NCI-H1417 (cell line): ENCODE measurements at regions not wholly inside any gene's neighbourhood (a gene's known extent, or its start where the extent isn't known, plus 50 kb on each side); places are given as distances from the start of the nearest gene placed in this dataset.
A peak's percentile ranks its signal among the peaks of the same experiment; 100 is the strongest.

Experiments
- DNase-seq, 3 experiments: peaks; one replicate each; lab custom pipeline; 2025; lab: John Stamatoyannopoulos, UW

DNA sequence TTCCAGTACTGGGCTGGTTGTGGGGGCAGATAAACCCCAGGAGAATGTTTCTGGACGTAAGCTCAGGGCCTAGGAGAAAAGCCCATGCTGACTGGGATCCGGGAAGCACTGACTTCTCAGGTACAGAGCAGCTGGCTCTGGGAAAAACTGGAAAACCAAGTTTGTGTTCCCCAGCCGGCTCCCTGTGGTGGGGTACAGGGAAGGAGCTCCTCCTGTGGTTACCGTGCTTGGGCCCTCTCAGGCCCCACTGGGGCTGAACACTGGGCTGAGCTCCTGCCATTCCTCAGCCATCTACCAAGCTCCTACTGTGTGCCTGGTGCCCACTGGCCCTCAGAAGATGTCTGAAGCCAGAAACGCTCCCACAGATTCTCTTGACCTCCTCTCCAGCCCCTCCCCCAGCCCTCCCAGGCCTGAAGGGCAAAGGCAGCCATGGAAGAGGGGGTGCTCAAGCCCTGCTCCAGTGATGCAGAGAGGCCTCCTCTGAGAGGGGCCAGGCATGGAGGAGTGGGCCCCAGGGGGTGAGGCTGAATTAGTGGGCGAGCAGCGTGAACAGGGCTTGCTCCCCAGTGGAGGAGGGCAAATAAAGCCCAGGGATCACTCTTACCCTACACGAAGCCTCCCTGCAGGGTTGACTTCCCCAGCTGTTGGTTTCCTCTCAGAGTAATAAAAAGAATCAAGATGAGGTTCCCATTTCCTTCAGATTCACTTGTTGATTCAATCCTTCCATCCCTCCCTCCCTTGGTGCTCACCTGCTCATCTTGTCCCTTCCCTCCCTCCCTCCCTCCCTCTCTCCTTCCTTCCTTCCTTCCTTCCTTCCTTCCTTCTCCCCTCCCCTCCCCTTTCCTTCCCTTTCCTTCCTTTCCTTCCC, 100.0 kb downstream of the VEGFA start:
- no peak for DNase-seq

GRCh38 chr6:43869079-43869710, 99.2 kb downstream of the VEGFA start:
- DNase-seq = no peak

DNA sequence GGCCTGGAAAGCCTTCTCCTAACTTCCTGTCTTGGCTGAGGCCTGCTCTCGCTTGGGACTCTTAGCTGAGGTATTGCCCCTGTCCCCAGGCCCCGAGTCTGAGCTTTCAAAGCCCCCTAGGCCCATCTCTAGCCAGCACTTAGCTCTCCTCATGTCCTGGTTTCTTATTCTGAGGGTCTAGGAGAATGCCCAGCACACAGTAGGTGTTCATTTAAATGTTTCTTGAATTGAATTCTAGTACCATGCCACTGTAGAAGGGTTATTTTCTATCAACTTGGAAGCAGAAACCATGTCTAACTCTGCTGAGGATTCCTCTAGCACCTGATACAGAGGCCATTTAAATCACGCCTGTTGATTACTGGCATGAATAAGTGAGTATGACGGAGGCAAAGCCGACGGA, 98.5 kb downstream of the VEGFA start:
- DNase-seq = no peak

GRCh38 chr6:43867996-43868395, 98.0 kb downstream of the VEGFA start:
- no peak for DNase-seq

DNA sequence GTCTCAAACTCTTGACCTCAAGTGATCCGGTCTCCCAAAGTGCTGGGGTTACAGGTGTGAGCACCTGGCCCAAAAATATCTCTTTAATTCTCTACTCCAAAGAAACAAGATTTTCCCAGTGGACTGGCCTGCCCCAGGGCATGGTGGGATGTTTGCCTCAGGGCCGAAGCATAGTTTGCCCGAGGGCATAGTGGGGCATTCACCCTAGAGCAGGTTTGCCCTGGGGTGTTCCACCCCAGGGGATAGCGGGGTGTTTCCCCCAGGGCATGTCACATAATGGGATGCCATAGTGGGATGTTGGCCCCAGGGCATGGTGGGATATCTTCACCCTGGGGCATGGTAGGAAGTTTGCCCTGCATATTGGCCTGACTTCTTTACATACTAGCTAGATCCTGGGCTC, 97.2 kb downstream of the VEGFA start:
- DNase-seq = no peak

GRCh38 chr6:43865932-43866645, 96.1 kb downstream of the VEGFA start:
- peak in 1 of 3 experiments; percentile 6 for DNase-seq

- DNase-seq = no peak
Measured at GRCh38 chr6:43865086-43865485, 95.1 kb downstream of the VEGFA start.

DNA sequence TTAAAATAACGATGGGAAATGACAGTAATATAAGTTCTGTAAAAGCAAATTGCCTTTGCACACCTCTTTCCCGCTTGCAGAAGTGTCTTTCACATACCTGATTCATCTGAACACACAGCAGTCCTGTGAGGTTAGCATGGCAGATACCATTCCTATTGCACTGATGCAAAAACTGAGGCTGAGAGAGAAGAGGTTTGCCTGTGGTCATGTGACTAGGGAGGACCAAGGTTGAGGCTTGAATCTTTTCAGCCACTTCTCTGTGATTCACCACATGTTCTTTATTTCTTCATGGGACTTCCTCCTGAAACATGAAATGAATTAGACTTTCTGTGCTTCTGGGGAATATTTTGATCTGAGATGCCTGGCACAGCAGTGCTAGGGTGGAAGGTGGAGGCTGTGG, 92.9 kb downstream of the VEGFA start:
- no peak for DNase-seq

GRCh38 chr6:43861212-43861894, 91.3 kb downstream of the VEGFA start:
- peak in 1 of 3 experiments; percentile 25 for DNase-seq

DNA sequence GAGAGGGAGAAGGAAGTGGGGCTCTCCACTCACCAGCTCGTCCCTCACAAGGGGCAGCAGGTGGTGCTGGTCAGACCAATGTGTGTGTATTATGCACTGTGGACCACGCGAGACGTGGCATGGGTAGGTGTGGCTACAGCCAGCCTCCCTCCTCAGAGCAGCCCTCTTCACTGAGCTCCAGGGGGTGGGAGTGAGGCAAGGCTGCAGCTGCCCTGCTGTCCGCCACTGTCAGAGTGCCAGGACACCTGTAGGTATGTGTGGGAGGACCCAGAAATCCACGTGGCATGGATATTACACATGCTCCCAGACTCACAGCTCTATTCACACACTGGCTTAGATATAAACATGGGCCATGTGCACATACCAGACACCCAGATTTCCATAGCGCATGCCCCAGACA, 90.3 kb downstream of the VEGFA start:
- DNase-seq = peak in 2 of 3 experiments; percentile 6 to 36

GRCh38 chr6:43859213-43859612, 89.2 kb downstream of the VEGFA start:
- no peak for DNase-seq

DNA sequence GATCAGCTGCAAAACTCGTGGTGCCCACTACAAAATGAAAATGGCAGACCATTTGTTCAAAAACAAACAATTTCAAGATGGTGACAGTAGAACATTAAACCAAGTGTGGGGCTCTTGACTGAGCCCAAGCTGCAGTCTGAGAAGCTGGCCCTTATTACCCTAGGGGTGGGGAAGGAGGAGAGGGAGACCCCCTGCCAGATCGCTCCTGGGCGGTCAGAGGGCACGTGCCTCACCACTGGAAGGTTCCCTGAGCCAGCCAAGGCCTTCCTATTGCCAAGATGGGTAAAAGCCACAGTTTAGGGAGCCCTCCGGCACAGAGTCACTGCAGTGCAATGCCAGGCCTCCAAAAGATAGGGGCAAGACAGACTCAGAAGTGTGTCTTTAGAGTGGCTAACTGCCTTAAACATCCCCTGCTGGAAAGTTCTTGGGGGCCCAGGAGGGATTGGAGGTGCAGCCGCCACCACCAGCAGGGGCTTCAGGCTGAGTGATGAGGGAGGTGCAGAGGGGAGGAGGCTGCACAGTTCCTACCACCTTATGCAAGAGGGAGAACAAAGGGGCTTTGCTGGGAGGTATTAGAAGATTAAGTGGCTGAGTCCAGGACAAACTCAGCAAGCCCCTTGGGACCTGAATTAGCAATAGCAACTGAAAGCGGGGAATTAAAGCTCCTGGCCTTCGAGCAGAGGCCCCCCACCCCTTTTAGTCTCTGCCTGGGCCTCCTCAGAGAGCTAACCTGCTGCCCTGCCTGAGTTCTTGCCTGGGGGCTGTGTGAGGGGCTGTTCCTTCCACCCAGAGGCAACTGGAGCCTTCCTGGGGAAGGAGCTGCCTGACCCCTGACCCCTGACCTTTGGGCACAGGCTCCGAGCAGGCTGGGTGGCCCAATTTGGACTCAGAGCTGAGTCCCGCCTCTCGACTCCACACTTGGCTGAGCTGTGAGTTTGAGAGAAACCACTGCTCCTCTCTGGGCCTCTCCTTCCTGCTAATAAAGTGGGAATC, 88.4 kb downstream of the VEGFA start:
- no peak for DNase-seq

- DNase-seq = peak in 1 of 3 experiments; percentile 24
Measured at GRCh38 chr6:43856005-43856765, 86.2 kb downstream of the VEGFA start.

DNA sequence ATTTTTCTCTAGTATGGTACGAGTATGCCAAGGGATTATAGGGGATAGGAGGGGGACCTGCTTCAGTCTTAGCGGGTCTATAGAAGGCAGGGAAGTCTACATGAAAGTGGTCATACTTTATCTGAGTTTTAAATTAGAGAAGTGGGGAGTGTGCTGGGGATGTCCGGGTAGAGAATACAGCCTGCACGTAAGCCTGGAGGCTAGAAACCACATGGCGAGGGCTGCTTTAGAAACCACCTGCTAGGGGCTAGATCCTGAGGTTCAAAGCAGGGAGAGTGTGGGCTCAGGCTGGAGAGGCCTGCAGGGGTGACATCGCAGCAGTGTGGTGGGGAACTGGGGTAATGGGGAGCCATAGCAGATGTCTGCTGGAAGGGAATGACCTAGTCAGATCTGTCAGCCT, 85.2 kb downstream of the VEGFA start:
- DNase-seq = no peak

DNA sequence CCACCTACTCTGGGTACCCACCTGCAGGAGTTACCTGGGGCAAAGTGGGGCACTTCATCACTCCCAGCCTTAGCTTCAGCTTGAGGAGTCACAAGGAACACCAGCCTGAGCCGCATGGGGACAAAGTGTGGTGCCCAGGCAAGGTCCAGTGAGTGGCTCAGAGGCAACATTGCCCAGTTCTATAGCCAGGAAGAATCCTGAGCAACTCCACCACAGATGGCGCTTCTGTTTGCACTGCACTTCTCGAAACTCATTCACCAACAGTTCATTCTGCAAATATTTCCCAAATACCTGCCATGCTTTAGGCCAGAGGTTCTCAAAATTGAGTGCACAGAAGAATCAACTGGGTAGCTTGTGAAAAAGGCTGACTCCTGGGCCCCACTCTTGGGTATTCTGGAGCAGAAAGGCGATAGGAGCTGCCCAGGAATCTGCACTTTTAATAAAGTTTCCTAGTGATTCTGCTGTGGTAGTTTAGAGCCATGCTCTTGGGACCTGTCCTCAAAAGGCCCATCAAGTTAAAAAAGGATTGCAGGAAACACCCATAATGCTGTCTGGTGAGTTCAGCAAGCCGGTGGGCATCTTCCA, 83.1 kb downstream of the VEGFA start:
- DNase-seq = no peak

DNA sequence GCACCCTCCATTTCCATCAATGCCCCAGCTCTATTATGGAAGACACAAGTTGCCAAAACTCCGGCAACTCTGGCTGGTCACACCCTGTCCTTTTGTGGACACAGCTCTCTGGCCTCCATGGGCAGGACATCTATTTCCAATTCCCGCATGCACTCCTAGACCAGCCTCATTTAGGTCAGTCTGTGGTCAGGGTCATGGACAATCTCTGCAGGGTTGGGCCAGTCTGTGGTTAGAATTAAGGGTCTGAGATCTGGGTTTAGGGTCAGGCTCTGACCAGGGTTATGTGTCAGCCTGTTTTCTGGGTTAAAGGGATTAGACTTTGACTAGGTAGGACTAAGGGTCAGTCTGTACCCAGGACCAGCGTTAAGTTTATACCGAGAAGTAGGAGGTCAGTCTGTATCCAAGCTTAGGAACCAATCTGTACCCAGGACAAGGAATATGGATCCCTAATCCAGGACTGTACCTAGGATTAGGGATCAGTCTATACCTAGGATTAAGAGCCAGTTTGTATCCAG, 82.4 kb downstream of the VEGFA start:
- no peak for DNase-seq

DNA sequence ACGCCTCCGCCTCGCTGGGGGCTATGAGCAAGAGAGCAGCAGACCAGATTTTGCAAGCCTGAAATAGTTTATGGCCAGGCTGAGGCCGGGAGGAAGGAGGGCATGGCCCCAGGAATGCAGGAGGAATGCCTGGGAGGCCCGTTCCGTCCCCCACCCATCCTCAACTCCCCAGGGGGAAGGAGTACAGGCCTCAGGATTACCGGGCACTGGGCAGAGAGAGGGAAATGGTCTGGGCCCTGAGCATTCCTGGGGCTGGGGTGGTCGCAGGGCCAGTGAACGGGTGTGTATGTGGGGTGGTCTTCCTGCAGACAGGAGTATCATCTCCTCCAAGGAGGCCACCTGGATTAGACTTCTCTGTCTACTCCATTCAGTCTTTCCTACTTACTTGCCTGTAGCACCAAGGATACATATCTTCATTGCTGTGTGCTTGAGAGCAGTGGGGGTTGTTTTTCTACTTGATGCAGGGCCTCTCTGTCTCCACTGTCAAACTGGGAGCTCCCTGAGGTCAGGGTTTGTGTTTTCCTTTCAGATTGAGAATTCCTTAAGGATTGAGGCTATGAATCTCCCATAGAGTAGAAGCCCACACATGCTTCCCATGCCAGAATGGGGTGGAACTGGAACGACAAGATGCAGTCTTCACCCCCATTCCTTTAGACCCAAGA, 81.3 kb downstream of the VEGFA start:
- DNase-seq = no peak

- DNase-seq = no peak
Measured at GRCh38 chr6:43850314-43851203, 80.5 kb downstream of the VEGFA start.
